Endothelial cell (in vitro differentiated cells): ENCODE measurements at regions not wholly inside any gene's neighbourhood (a gene's known extent, or its start where the extent isn't known, plus 50 kb on each side); places are given as distances from the start of the nearest gene placed in this dataset.

Source experiments
- DNase-seq: peaks from one replicate; pipeline ENCODE4 v3.0.0; 2021; ENCODE audit warnings: low spot score
- H3K27ac Mint-ChIP-seq: one replicate; pipeline ENCODE4 v1.8.0; 2021; ENCODE audit warnings: mixed read lengths, inconsistent platforms; ENCODE audit not compliant: unreplicated experiment
- H3K27me3 Mint-ChIP-seq: one replicate; pipeline ENCODE4 v1.8.0; 2021; ENCODE audit warnings: mild to moderate bottlenecking, moderate library complexity, mixed read lengths, inconsistent platforms; ENCODE audit not compliant: unreplicated experiment
- H3K36me3 Mint-ChIP-seq: one replicate; pipeline ENCODE4 v1.8.0; 2021; ENCODE audit warnings: mild to moderate bottlenecking, low read depth, mixed read lengths, inconsistent platforms; ENCODE audit not compliant: unreplicated experiment
- H3K4me1 Mint-ChIP-seq: one replicate; pipeline ENCODE4 v1.8.0; 2021; ENCODE audit warnings: mild to moderate bottlenecking, mixed read lengths, inconsistent platforms; ENCODE audit not compliant: unreplicated experiment
- H3K4me3 Mint-ChIP-seq: one replicate; pipeline ENCODE4 v1.8.0; 2021; ENCODE audit warnings: mild to moderate bottlenecking, mixed read lengths, inconsistent platforms; ENCODE audit not compliant: unreplicated experiment
- H3K9me3 Mint-ChIP-seq: one replicate; pipeline ENCODE4 v1.8.0; 2021; ENCODE audit warnings: mixed read lengths, inconsistent platforms; ENCODE audit not compliant: unreplicated experiment
- TF ChIP-seq, protein P1 (sequence below): fragments of 200-600 bp; sonication (generic); IDR thresholded peaks from one replicate; pipeline ENCODE4 v1.5.0; 2021; ENCODE audit warnings: antibody characterized with exemption; ENCODE audit not compliant: unreplicated experiment

DNA sequence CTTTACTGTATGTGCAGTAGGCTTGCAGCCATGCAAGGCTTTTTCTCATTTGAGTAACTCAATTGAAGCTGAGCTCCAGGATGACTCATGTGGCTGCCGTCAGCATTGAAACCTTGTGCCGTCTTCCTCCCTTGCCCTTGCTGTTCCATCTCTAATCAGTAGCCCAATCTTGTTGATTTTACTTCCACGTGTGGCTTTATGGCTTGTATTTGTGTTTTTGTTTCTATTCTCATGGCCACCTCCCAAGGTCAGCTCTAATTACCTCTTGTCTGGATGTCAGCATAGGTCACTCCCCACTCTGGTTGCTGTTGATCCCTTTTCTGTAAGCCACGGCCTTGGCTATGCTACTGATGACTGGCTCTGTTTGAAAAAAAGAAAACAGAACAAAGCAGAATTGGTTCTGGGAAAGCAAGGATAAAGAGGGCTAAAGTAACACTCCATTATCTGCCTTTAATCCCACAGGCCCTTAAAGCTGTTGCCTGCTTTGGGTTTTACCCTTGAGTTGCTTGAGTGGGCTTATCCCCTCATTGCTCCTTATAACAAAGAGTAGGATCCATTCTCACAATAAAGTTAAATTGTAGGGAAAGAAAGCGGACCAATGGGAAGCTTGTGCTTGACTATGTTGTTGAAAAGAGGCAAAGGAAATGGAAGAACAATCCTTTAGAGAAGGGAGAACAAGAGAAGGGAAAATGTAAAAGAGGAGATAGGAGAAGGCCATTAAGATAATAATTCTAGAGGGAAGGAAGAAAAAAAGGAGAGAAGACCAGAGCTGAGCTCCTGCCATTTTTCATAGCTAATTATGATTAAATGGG, 173.9 kb upstream of the PGRMC2 start:
- TF ChIP-seq, protein P1, sequence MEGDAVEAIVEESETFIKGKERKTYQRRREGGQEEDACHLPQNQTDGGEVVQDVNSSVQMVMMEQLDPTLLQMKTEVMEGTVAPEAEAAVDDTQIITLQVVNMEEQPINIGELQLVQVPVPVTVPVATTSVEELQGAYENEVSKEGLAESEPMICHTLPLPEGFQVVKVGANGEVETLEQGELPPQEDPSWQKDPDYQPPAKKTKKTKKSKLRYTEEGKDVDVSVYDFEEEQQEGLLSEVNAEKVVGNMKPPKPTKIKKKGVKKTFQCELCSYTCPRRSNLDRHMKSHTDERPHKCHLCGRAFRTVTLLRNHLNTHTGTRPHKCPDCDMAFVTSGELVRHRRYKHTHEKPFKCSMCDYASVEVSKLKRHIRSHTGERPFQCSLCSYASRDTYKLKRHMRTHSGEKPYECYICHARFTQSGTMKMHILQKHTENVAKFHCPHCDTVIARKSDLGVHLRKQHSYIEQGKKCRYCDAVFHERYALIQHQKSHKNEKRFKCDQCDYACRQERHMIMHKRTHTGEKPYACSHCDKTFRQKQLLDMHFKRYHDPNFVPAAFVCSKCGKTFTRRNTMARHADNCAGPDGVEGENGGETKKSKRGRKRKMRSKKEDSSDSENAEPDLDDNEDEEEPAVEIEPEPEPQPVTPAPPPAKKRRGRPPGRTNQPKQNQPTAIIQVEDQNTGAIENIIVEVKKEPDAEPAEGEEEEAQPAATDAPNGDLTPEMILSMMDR: no peak
- no peak overlapping the region for H3K4me3 Mint-ChIP-seq
- H3K4me1 Mint-ChIP-seq: no peaks in the 10 kb centered on the region
- no peak overlapping the region for H3K27ac Mint-ChIP-seq
- H3K27me3 Mint-ChIP-seq: no peaks in the 10 kb centered on the region
- H3K36me3 Mint-ChIP-seq: no peaks in the 10 kb centered on the region
- no peak for DNase-seq
- H3K9me3 Mint-ChIP-seq: no peaks in the 10 kb centered on the region

DNA sequence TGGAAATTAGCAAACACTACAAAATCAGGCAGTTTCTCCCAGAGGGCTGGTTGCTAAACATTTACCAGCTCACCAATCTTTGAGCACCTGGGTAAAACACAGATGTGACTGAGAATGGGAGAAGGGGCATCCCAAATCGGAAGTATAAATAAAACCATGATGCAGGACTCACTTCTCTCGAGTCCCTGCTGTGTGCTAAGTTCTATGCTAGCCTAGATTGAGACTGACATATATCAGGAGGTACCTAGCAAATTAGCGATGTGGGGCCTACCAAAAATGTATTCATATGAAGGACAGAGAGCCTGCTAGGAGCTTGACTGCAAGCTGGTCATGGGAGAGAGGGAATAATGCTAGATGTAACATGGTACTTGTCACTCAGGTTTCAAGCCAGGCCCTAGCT, 171.9 kb upstream of the PGRMC2 start:
- Mint-ChIP-seq H3K27ac (no peak overlapping the region), H3K4me1 (peaks cover 8% of the 10 kb centered on the region), H3K27me3 (no peaks in the 10 kb centered on the region), H3K4me3 (no peak overlapping the region), H3K36me3 (no peaks in the 10 kb centered on the region), H3K9me3 (no peaks in the 10 kb centered on the region)
- no peak for DNase-seq
- TF ChIP-seq, protein P1: no peak

DNA sequence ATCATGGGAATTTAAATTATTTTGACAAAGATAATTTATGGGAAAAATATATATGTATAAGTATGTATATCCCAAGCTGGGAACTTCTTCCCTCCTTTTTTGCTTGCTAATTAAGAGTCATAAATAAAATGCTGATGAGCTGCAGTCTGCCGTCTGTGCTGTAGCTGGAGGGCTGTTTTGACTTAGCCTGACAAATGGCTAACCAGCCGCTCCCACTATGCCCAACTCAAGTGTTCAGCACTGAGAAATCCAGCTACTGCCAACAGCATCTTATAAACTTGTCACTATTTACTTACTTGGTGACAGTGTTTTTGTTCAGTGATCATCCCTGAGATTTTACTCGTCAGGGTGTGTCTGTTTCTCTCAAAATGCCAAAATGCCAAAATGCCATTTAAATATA, 171.2 kb upstream of the PGRMC2 start:
- TF ChIP-seq, protein P1: no peak
- DNase-seq: no peak
- Mint-ChIP-seq H3K27ac (no peak overlapping the region), H3K9me3 (no peaks in the 10 kb centered on the region), H3K4me3 (no peak overlapping the region), H3K36me3 (no peaks in the 10 kb centered on the region), H3K4me1 (peaks cover 13% of the 10 kb centered on the region), H3K27me3 (no peaks in the 10 kb centered on the region)

DNA sequence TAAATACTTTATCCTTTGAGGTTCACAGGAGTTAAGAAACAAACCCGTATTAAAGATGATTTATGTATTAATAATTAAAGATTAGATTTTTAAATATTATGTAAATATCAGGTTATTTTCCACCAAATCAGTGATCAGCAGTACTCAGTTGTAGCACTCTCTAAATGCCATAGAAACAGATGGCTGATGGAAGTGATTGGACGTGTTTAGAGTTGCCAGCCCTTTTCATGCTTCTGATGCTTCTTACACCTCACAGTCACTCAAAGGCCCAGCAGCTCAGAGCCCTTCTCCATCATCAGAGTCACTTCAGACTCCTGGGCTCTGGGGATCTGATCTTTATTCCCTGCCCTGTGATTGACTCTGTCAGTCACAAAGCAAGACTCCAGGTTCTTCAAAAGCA, 170.1 kb upstream of the PGRMC2 start:
- no peaks in the 10 kb centered on the region for H3K27me3 Mint-ChIP-seq
- H3K4me1 Mint-ChIP-seq: peaks cover 13% of the 10 kb centered on the region
- H3K36me3 Mint-ChIP-seq: no peaks in the 10 kb centered on the region
- H3K9me3 Mint-ChIP-seq: no peaks in the 10 kb centered on the region
- TF ChIP-seq, protein P1: no peak
- H3K27ac Mint-ChIP-seq: no peak overlapping the region
- H3K4me3 Mint-ChIP-seq: no peak overlapping the region
- DNase-seq: no peak

DNA sequence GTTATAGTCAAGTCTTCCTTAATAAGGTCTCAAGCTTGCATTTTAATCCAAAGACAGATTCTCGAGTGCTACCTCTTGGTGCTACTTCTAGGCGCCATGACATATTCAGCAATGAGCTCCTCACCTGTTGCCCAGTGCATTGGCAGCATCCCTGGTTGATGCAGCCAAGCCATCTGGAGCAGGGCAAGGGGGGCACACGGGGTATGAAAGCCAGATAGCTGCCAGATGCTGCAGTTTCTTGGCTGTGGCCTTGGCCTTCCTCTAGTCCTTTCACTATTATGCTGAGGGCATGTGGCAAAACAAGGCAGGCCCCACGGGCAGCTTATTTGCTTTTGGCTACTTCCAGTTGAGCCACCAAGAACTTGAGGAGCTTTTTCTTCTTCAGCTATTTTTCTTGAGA, 168.6 kb upstream of the PGRMC2 start:
- peaks cover 13% of the 10 kb centered on the region for H3K4me1 Mint-ChIP-seq

More for the DNA sequence above, 168.6 kb upstream of the PGRMC2 start:
- H3K36me3 Mint-ChIP-seq: no peaks in the 10 kb centered on the region
- TF ChIP-seq, protein P1: no peak
- no peaks in the 10 kb centered on the region for H3K9me3 Mint-ChIP-seq
- no peak overlapping the region for H3K27ac Mint-ChIP-seq
- DNase-seq: no peak
- H3K27me3 Mint-ChIP-seq: no peaks in the 10 kb centered on the region
- no peak overlapping the region for H3K4me3 Mint-ChIP-seq
